RCC 7860 (cell line): ENCODE measurements at regions not wholly inside any gene's neighbourhood (a gene's known extent, or its start where the extent isn't known, plus 50 kb on each side); places are given as distances from the start of the nearest gene placed in this dataset.

Experiments used
- DNase-seq: peaks from one replicate; pipeline ENCODE4 v3.0.0-alpha.2; 2015; ENCODE audit warnings: low spot score
- FAIRE-seq: peaks from 2 replicates; lab custom pipeline; 2012; peaks lifted over from hg19 to GRCh38; lab: Jason Lieb, UNC

DNA sequence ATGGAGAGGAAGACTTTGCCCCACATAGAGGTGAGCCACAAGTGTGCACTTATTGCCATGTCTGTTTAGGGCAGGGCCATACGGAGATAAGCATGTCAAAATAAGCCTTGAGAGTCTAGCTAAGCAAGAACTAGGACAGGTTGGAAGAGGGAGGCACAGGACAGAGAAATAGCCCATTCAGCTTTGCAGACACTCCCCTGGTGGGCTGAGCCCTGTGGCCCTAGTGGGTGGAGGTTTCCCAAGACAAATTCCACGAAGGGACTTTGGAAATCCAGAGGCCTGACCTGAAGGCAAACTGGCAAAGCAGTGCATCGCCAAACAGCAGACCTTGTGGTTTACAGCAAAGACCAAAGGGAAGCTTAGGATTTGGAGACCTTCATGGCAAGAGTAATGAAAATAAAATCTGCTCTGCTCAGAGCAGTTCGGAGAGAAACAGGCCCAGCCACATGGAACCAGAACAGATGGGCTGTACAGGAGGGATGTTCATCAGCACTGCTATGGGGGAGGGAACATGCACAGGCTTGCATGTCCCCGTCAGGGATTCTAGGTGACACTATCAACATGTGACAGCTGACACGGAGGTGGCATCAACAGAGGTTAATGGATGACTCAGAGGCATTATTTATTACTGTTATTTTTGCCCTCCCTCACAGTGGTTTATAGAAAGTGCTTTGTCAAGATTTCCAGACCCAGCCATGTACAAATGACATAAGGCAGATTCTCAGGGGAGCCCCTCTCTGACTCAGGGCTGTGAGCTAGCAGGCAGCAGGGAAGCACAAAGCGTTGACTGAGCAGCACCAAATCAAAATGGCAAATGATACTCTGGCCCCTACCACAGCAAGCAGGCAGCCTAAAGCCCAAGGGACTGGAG, 90.1 kb upstream of the IRF2BP2 start:
- FAIRE-seq, result no peak
- peak; percentile 56 for DNase-seq

GRCh38 chr1:234698686-234699085, 88.7 kb upstream of the IRF2BP2 start:
- FAIRE-seq (no peak), DNase-seq (no peak)

DNA sequence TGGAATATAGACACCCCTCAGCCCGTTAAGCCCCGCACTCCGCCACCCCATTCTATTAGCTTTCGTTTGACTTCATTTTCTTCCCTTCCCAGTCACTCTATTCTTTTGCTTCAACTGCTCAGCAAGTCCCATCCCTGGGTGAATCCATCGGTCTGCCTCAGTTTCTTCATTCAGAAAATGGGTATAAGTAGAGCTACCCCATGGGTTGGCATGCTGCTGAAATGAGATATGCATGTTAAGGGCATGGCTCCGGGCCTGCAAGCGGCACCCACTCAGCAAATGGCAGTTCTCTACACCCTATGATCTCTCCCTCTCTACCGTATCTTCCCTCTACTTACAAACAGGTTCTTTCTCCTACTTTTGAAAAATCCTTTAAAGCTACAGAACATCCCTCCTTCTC, 87.8 kb upstream of the IRF2BP2 start:
- DNase-seq (no peak), FAIRE-seq (no peak)

DNA sequence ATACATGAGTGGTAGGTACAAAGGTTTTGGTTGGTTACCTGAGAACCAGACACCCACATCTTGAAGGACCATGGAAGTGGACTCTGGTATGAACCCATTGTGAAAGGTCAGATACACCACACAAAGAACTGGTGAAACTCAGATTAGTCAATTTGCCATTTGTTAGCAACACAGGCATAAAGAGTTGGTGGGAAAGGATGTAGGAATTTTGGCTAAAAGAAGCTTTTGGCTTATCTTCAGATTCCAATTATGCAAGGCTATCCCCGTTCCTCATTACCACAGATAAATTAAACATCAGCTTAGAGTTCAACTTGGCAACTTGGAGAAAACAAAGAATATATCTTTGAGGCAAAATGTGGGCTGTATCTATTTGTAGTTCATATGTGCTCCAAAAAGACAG, 87.0 kb upstream of the IRF2BP2 start:
- FAIRE-seq (no peak), DNase-seq (no peak)

DNA sequence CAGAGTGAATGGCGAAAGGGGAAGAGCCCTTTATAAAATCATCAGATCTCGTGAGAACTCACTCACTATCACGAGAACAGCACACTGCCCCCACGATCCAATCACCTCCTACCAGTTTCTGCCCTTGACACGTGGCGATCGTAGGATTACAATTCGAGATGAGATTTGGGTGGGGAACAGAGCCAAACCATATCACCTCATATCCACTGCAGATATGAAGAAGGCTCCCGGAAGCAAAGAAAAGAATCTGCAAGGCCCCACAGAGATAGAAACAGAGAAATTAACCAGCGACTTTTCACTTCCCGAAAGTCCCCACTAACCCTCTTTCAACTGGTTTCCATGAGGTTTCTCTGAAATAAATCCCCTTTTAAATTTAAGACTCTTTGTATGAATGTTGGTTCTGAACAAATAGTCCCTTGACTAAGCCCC, 86.2 kb upstream of the IRF2BP2 start:
- no peak for FAIRE-seq
- no peak for DNase-seq

GRCh38 chr1:234694661-234695060, 84.7 kb upstream of the IRF2BP2 start:
- DNase-seq, result no peak
- no peak for FAIRE-seq

- DNase-seq (no peak), FAIRE-seq (no peak)
Observed at GRCh38 chr1:234692966-234693580, 83.1 kb upstream of the IRF2BP2 start.

- DNase-seq (no peak), FAIRE-seq (no peak)
Observed at GRCh38 chr1:234691567-234691966, 81.6 kb upstream of the IRF2BP2 start.

GRCh38 chr1:234690872-234691271, 80.9 kb upstream of the IRF2BP2 start:
- FAIRE-seq, result no peak
- DNase-seq, result no peak

- FAIRE-seq (no peak), DNase-seq (no peak)
Observed at GRCh38 chr1:234689236-234689635, 79.3 kb upstream of the IRF2BP2 start.

GRCh38 chr1:234687011-234687410, 77.0 kb upstream of the IRF2BP2 start:
- DNase-seq, result no peak
- FAIRE-seq, result no peak

GRCh38 chr1:234686035-234686434, 76.1 kb upstream of the IRF2BP2 start:
- FAIRE-seq (no peak), DNase-seq (no peak)

- FAIRE-seq, result no peak
Observed at GRCh38 chr1:234684856-234685255, 74.9 kb upstream of the IRF2BP2 start.

DNA sequence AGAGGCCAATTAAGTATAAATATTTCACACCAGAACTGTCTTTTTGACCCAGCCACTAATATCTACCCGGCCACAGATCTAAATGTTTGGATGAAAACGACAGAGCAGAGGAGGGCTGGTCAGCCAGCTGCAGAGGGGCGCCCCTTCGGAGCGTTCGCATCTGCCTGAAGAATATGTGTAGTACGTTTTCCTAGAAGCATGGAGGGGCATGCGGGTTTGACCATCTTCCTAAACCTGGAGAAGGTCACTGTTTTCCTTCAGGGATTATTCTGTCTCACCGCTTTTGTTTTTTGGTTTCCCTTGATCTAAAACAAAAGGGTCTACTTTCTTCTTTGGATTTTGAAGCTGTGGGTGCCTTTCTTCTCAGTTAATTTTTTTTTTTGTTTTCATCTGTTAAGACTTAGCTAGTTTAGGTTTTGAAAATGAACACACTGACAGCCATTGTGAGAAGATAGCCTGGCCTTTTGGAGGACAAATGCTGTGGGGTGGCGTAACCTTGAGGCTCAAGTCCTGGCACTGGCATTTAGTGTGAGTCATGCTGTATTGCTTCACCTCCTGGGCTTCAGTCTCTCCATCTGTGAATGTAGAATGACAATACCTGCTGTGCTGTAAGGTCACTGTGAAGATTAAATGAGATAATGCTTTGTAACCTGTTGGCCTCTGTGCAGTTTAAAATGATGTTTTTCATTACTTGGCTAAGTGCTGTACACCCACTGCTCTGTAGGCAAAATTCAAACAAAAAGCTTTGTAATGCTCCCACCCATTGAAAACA, 74.1 kb upstream of the IRF2BP2 start:
- DNase-seq (peak; percentile 79), FAIRE-seq (peak; percentile 90)

More at GRCh38 chr1:234684856-234685255, 74.9 kb upstream of the IRF2BP2 start:
- no peak for DNase-seq

- no peak for FAIRE-seq
Observed at GRCh38 chr1:234683127-234683860, 73.3 kb upstream of the IRF2BP2 start.

DNA sequence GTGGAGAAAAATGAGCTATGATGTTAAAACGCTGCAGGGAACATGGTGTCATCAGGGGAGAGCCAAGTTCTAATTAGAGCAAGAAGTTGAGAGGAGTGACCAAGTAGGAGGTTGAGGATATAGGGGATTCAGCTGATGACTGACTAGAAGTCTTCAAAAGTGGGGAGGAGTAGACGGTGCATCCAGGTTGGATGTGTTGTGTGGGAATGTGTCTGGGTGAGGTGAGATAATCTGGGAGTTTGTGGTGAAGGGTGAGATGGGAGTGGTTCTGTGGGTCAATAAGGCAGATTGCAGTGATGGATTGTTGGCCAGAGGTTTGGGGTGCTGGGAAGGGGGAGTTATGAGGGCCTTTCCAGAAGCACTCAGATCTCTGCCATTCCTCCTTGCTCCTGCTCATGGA, 72.0 kb upstream of the IRF2BP2 start:
- no peak for DNase-seq
- no peak for FAIRE-seq

More at GRCh38 chr1:234683127-234683860, 73.3 kb upstream of the IRF2BP2 start:
- no peak for DNase-seq

- no peak for DNase-seq
- no peak for FAIRE-seq
Observed at GRCh38 chr1:234681065-234681464, 71.1 kb upstream of the IRF2BP2 start.

DNA sequence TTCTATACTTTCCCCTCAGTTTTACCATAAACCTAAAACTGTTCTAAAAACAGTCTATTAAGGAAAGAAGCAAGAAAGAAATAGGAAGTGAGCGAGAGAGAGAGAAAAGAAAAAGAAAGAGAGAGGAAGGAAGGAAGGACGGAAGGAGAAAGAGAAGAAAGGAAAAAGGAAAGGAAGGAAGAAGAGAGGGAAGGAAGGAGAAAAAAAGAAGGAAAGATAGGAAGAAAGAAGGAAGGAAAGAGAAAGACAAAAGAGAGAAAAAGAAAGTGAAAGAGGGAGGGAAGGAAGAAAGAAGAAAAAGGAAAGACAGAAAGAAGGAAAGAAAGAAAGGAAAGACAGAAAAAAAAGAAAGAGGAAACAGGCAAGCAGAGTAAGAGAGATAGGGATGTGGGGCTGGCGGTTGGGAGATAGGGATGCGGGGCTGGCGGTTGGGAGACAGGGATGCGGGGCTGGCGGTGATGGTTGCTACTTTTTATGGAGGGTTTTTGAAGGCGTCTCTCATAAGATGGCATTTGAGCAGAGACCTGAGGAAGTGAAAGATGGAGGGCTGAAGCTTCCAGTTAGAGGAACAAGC, 70.4 kb upstream of the IRF2BP2 start:
- DNase-seq (no peak), FAIRE-seq (no peak)

GRCh38 chr1:234676103-234676594, 66.2 kb upstream of the IRF2BP2 start:
- FAIRE-seq (no peak), DNase-seq (no peak)

DNA sequence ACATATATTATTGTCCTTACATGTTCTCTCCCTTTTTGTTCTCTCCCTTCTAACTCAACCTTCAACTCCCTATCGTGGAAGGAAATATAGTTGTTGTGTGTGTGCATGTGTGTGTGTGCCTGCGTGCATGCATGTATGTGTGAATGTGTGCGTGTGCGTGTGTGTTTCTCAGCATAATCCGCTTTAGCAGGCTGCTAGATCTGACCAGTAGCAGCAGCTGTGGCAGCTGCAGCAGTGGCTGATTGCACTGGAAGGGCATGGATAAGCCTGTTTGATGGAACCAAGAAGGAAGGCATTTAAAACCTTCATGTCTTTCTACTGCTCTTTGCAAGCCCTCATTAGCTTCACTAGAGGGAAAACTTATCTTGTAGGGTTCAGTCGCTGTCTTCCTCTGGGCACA, 65.6 kb upstream of the IRF2BP2 start:
- DNase-seq (no peak), FAIRE-seq (no peak)
